Chondrocyte (in vitro differentiated cells): ENCODE measurements at regions not wholly inside any gene's neighbourhood (a gene's known extent, or its start where the extent isn't known, plus 50 kb on each side); places are given as distances from the start of the nearest gene placed in this dataset.

Source experiments
- DNase-seq: peaks from one replicate; pipeline ENCODE4 v3.0.0; 2021; ENCODE audit warnings: mixed read lengths, low spot score
- H3K27ac Mint-ChIP-seq: one replicate; pipeline ENCODE4 v1.8.0; 2021; ENCODE audit warnings: mild to moderate bottlenecking, moderate library complexity, mixed read lengths; ENCODE audit not compliant: unreplicated experiment
- H3K27me3 Mint-ChIP-seq: 2 replicates; pipeline ENCODE4 v1.8.0; 2021; ENCODE audit warnings: low read depth, mixed read lengths
- H3K36me3 Mint-ChIP-seq: 2 replicates; pipeline ENCODE4 v1.8.0; 2021; ENCODE audit warnings: low read depth, mixed read lengths
- H3K4me1 Mint-ChIP-seq: 2 replicates; pipeline ENCODE4 v1.8.0; 2021; ENCODE audit warnings: low read depth, mild to moderate bottlenecking, mixed read lengths
- H3K4me3 Mint-ChIP-seq: one replicate; pipeline ENCODE4 v1.8.0; 2021; ENCODE audit warnings: mild to moderate bottlenecking, moderate library complexity, mixed read lengths; ENCODE audit not compliant: unreplicated experiment
- H3K9me3 Mint-ChIP-seq: 2 replicates; pipeline ENCODE4 v1.8.0; 2021; ENCODE audit warnings: low read depth, mixed read lengths
- CTCF ChIP-seq: fragments of 200-600 bp; sonication (generic); IDR thresholded peaks from 2 replicates; pipeline ENCODE4 v1.5.0; 2021; ENCODE audit warnings: antibody characterized with exemption, mild to moderate bottlenecking, moderate library complexity

GRCh38 chr1:17877316-17877715 is 122.2 kb downstream of the ACTL8 start:
- no peak for DNase-seq
- Mint-ChIP-seq H3K9me3 (no peaks in the 10 kb centered on the region), H3K27ac (no peak overlapping the region), H3K4me3 (no peak overlapping the region), H3K4me1 (peaks cover 26% of the 10 kb centered on the region), H3K36me3 (no peaks in the 10 kb centered on the region), H3K27me3 (peaks cover 3% of the 10 kb centered on the region)
- no peak for TF ChIP-seq CTCF

- Mint-ChIP-seq H3K9me3 (no peaks in the 10 kb centered on the region), H3K36me3 (no peaks in the 10 kb centered on the region), H3K4me3 (no peak overlapping the region), H3K27ac (no peak overlapping the region), H3K4me1 (peaks cover 26% of the 10 kb centered on the region), H3K27me3 (peaks cover 3% of the 10 kb centered on the region)
- DNase-seq = no peak
- no peak for TF ChIP-seq CTCF
These were observed 122.8 kb downstream of the ACTL8 start for GRCh38 chr1:17877896-17878295.

GRCh38 chr1:17878837-17879236 is 123.7 kb downstream of the ACTL8 start:
- peaks cover 3% of the 10 kb centered on the region for H3K27me3 Mint-ChIP-seq
- peaks cover 25% of the 10 kb centered on the region for H3K4me1 Mint-ChIP-seq
- H3K4me3 Mint-ChIP-seq = no peak overlapping the region
- H3K27ac Mint-ChIP-seq = no peak overlapping the region
- no peaks in the 10 kb centered on the region for H3K9me3 Mint-ChIP-seq
- DNase-seq = no peak
- no peak for TF ChIP-seq CTCF
- H3K36me3 Mint-ChIP-seq = no peaks in the 10 kb centered on the region

GRCh38 chr1:17880449-17880848 is 125.3 kb downstream of the ACTL8 start:
- peaks cover 5% of the 10 kb centered on the region for H3K27me3 Mint-ChIP-seq
- no peak for TF ChIP-seq CTCF
- no peak overlapping the region for H3K4me3 Mint-ChIP-seq
- H3K9me3 Mint-ChIP-seq = no peaks in the 10 kb centered on the region
- peaks cover 9% of the 10 kb centered on the region for H3K4me1 Mint-ChIP-seq
- H3K27ac Mint-ChIP-seq = no peak overlapping the region
- DNase-seq = no peak
- no peaks in the 10 kb centered on the region for H3K36me3 Mint-ChIP-seq

- Mint-ChIP-seq H3K36me3 (no peaks in the 10 kb centered on the region), H3K27ac (no peak overlapping the region), H3K9me3 (no peaks in the 10 kb centered on the region), H3K4me1 (peaks cover 6% of the 10 kb centered on the region), H3K27me3 (peaks cover 8% of the 10 kb centered on the region), H3K4me3 (no peak overlapping the region)
- TF ChIP-seq CTCF = no peak
- no peak for DNase-seq
These were observed 126.6 kb downstream of the ACTL8 start for GRCh38 chr1:17881761-17882160.
